GM12878 (cell line): ENCODE measurements at regions not wholly inside any gene's neighbourhood (a gene's known extent, or its start where the extent isn't known, plus 50 kb on each side); places are given as distances from the start of the nearest gene placed in this dataset.

Experiments used
- ATAC-seq: fragments of 200-7000 bp; cut with Tn5 transposase; 3 replicates; pipeline ENCODE4 v1.9.1; 2020; ENCODE audit warnings: mild to moderate bottlenecking, moderate library complexity
- BruUV-seq: library from RNA; stranded (reverse); fragments of 400-500 nt; replicated peaks from 2 replicates; lab custom pipeline; 2021; lab: Mats Ljungman, UMichigan
- CTCF ChIA-PET: fragments of 300-600 bp; sonication (Branson Sonifier 250); formaldehyde crosslinking; extraction: SDS; loops from one replicate; lab custom pipeline; 2021; ENCODE audit warnings: inconsistent platforms; lab: Yijun Ruan, JAX
- POLR2A ChIA-PET: fragments of 350-600 bp; formaldehyde crosslinking; extraction: SDS; loops from one replicate; lab custom pipeline; 2021; ENCODE audit warnings: inconsistent platforms; lab: Charles Lee
- RAD21 ChIA-PET: fragments of 300-600 bp; sonication (Branson Sonifier 250); formaldehyde crosslinking; loops from one replicate; lab custom pipeline; 2023; ENCODE audit warnings: antibody characterized with exemption; ENCODE audit not compliant: unreplicated experiment; lab: Charles Lee
- SMC1A ChIA-PET: fragments of 300-600 bp; sonication (Branson Sonifier 250); formaldehyde crosslinking; loops from one replicate; lab custom pipeline; 2023; ENCODE audit not compliant: unreplicated experiment, uncharacterized antibody; lab: Charles Lee
- DNase-seq: peaks from one replicate; pipeline ENCODE4 v3.0.0-alpha.2; 2011; ENCODE audit warnings: low read depth, low spot score
- FAIRE-seq: peaks from 3 replicates; lab custom pipeline; 2011; peaks lifted over from hg19 to GRCh38; lab: Jason Lieb, UNC
- H2AFZ ChIP-seq: 2 replicates; pipeline ENCODE4 v1.6.0; 2011; ENCODE audit warnings: low read depth, low read length, control low read depth; ENCODE audit not compliant: control insufficient read depth
- H3K27ac ChIP-seq: 2 replicates; pipeline ENCODE4 v1.5.1; 2011; ENCODE audit warnings: control low read depth; ENCODE audit not compliant: control insufficient read depth, insufficient read depth
- H3K27me3 ChIP-seq, 2 experiments: replicated peaks in 1 of 2; 2 replicates each; pipeline versions ENCODE4 v1.6.0 to v1.6.1; 2011; ENCODE audit warnings: low read length in 1 of 2; ENCODE audit not compliant: control insufficient read depth in 2 of 2, insufficient read depth in 2 of 2
- H3K36me3 ChIP-seq, 2 experiments: 2 replicates each; pipeline ENCODE4 v1.5.1; 2011; ENCODE audit warnings: low read length in 1 of 2; ENCODE audit not compliant: control insufficient read depth in 2 of 2, insufficient read depth in 2 of 2
- H3K4me1 ChIP-seq: 2 replicates; pipeline ENCODE4 v1.6.1; 2011; ENCODE audit warnings: mild to moderate bottlenecking, low read length, moderate library complexity, mixed read lengths; ENCODE audit not compliant: control insufficient read depth, insufficient read depth
- H3K4me2 ChIP-seq: 2 replicates; pipeline ENCODE4 v1.6.0; 2011; ENCODE audit warnings: control low read depth; ENCODE audit not compliant: control insufficient read depth, insufficient read depth
- H3K4me3 ChIP-seq: fragments of 200-600 bp; sonication (generic); 2 replicates; pipeline ENCODE4 v1.5.1; 2016
- H3K79me2 ChIP-seq: 2 replicates; pipeline ENCODE4 v1.6.0; 2011; ENCODE audit warnings: low read length; ENCODE audit not compliant: control insufficient read depth, insufficient read depth
- H3K9ac ChIP-seq: 2 replicates; pipeline ENCODE4 v1.8.0; 2011; ENCODE audit warnings: low read length, control low read depth, mixed read lengths; ENCODE audit not compliant: control insufficient read depth, insufficient read depth
- H3K9me3 ChIP-seq: replicated peaks from 3 replicates; pipeline ENCODE4 v1.5.1; 2011; ENCODE audit warnings: mild to moderate bottlenecking, low read length; ENCODE audit not compliant: control insufficient read depth, insufficient read depth
- H4K20me1 ChIP-seq: 2 replicates; pipeline ENCODE4 v1.6.0; 2011; ENCODE audit not compliant: control insufficient read depth, insufficient read depth
- CBFB ChIP-seq: IDR thresholded peaks from 2 replicates; pipeline ENCODE4 v1.6.1; 2016; ENCODE audit warnings: antibody characterized with exemption, low read depth
- CBX5 ChIP-seq: sonication (generic); IDR thresholded peaks from 2 replicates; pipeline ENCODE4 v1.6.1; 2016; ENCODE audit warnings: low read depth, moderate library complexity, mild to moderate bottlenecking, inconsistent platforms
- FOS ChIP-seq: IDR thresholded peaks from 3 replicates; pipeline ENCODE4 v1.6.1; 2011; ENCODE audit warnings: borderline replicate concordance; ENCODE audit not compliant: insufficient read length; ENCODE audit errors: extremely low read depth
- HDGF ChIP-seq: fragments of 450-650 bp; IDR thresholded peaks from 2 replicates; pipeline ENCODE4 v1.6.1; 2016; ENCODE audit warnings: antibody characterized with exemption
- NFXL1 ChIP-seq: fragments of 450-650 bp; IDR thresholded peaks from 2 replicates; pipeline ENCODE4 v1.6.1; 2017; ENCODE audit warnings: antibody characterized with exemption, mild to moderate bottlenecking, borderline replicate concordance
- NR2F1 ChIP-seq: fragments of 450-650 bp; conservative IDR thresholded peaks from 2 replicates; pipeline ENCODE4 v1.6.1; 2017; ENCODE audit warnings: mild to moderate bottlenecking
- RAD21 ChIP-seq: IDR thresholded peaks from 2 replicates; pipeline ENCODE4 v1.6.1; 2011; ENCODE audit warnings: mild to moderate bottlenecking, low read depth, low read length, moderate library complexity; ENCODE audit not compliant: insufficient read depth
- SMARCA5 ChIP-seq: fragments of 450-650 bp; IDR thresholded peaks from 2 replicates; pipeline ENCODE4 v1.6.1; 2017; ENCODE audit warnings: mild to moderate bottlenecking
- TBL1XR1 ChIP-seq: IDR thresholded peaks from 2 replicates; pipeline ENCODE4 v1.6.1; 2012; ENCODE audit warnings: low read depth, low read length, improper control_type of control experiment
- TCF3 ChIP-seq: IDR thresholded peaks from 2 replicates; pipeline ENCODE4 v1.6.1; 2012; ENCODE audit warnings: low read depth, mild to moderate bottlenecking, low read length, borderline replicate concordance; ENCODE audit not compliant: insufficient read depth
- ZNF274 ChIP-seq: IDR thresholded peaks from one replicate; pipeline ENCODE4 v1.8.0; 2011; ENCODE audit not compliant: insufficient read length, insufficient read depth
- in situ Hi-C: fragments of 300-500 bp; cut with MboI; formaldehyde crosslinking; loops from 9 replicates; pipeline ENCODE4 v1.14.3; 2018; ENCODE audit warnings: mixed read lengths
- intact Hi-C: fragments of 100-400 bp; cut with micrococcal nuclease; formaldehyde crosslinking; loops from one replicate; pipeline ENCODE4 v1.14.2; 2022; ENCODE audit not compliant: unreplicated experiment
- TF ChIP-seq, protein P1 (sequence below): fragments of 450-650 bp; formaldehyde crosslinking; IDR thresholded peaks from 2 replicates; pipeline ENCODE4 v1.4.0; 2022; ENCODE audit warnings: mild to moderate bottlenecking, moderate library complexity
- TF ChIP-seq, protein P2 (sequence below): fragments of 450-650 bp; IDR thresholded peaks from 2 replicates; pipeline ENCODE4 v1.6.1; 2017; ENCODE audit warnings: mild to moderate bottlenecking, moderate library complexity

DNA sequence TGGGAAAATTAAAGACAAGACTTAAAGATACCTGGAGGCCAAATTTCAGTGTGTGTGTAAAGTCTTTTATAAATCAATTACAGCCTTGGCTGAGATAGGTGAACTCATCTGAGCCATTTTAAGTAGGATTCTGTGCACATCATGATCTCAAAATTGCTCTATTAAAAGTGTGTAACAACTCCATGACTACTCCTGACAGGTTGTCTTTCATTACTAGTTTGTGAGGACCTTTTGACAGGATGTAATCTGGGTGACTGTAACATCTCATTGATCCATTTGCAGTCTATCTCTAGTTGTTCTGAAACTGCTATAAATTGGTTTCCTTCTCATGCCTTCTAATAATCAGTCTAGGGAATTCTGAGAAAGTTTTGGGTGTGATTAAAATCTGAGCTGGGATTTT is 753.3 kb downstream of the SLITRK5 start:
- no peaks in the 10 kb centered on the region for H3K79me2 ChIP-seq
- RAD21 ChIA-PET, result no interaction called here
- no peak overlapping the region for H2AFZ ChIP-seq
- H3K27me3 ChIP-seq, result no peaks in the 10 kb centered on the region
- H4K20me1 ChIP-seq, result no peaks in the 10 kb centered on the region
- no TSS peak for BruUV-seq
- intact Hi-C loops, result no loop called here
- no peak for TF ChIP-seq RAD21
- TF ChIP-seq, protein P1, sequence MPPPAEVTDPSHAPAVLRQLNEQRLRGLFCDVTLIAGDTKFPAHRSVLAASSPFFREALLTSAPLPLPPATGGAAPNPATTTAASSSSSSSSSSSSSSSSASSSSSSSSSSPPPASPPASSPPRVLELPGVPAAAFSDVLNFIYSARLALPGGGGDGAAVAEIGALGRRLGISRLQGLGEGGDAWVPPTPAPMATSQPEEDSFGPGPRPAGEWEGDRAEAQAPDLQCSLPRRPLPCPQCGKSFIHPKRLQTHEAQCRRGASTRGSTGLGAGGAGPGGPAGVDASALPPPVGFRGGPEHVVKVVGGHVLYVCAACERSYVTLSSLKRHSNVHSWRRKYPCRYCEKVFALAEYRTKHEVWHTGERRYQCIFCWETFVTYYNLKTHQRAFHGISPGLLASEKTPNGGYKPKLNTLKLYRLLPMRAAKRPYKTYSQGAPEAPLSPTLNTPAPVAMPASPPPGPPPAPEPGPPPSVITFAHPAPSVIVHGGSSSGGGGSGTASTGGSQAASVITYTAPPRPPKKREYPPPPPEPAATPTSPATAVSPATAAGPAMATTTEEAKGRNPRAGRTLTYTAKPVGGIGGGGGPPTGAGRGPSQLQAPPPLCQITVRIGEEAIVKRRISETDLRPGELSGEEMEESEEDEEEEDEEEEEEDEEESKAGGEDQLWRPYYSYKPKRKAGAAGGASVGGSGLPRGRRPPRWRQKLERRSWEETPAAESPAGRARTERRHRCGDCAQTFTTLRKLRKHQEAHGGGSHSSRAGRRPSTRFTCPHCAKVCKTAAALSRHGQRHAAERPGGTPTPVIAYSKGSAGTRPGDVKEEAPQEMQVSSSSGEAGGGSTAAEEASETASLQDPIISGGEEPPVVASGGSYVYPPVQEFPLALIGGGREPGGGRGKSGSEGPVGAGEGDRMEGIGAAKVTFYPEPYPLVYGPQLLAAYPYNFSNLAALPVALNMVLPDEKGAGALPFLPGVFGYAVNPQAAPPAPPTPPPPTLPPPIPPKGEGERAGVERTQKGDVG (CRISPR knock-in tag), result no peak
- no peak for TF ChIP-seq SMARCA5
- no peak for TF ChIP-seq TCF3
- TF ChIP-seq ZNF274, result no peak
- TF ChIP-seq NFXL1, result no peak
- no peak for TF ChIP-seq CBX5
- TF ChIP-seq CBFB, result no peak
- TF ChIP-seq TBL1XR1, result no peak
- no peak for TF ChIP-seq FOS
- TF ChIP-seq, protein P2, sequence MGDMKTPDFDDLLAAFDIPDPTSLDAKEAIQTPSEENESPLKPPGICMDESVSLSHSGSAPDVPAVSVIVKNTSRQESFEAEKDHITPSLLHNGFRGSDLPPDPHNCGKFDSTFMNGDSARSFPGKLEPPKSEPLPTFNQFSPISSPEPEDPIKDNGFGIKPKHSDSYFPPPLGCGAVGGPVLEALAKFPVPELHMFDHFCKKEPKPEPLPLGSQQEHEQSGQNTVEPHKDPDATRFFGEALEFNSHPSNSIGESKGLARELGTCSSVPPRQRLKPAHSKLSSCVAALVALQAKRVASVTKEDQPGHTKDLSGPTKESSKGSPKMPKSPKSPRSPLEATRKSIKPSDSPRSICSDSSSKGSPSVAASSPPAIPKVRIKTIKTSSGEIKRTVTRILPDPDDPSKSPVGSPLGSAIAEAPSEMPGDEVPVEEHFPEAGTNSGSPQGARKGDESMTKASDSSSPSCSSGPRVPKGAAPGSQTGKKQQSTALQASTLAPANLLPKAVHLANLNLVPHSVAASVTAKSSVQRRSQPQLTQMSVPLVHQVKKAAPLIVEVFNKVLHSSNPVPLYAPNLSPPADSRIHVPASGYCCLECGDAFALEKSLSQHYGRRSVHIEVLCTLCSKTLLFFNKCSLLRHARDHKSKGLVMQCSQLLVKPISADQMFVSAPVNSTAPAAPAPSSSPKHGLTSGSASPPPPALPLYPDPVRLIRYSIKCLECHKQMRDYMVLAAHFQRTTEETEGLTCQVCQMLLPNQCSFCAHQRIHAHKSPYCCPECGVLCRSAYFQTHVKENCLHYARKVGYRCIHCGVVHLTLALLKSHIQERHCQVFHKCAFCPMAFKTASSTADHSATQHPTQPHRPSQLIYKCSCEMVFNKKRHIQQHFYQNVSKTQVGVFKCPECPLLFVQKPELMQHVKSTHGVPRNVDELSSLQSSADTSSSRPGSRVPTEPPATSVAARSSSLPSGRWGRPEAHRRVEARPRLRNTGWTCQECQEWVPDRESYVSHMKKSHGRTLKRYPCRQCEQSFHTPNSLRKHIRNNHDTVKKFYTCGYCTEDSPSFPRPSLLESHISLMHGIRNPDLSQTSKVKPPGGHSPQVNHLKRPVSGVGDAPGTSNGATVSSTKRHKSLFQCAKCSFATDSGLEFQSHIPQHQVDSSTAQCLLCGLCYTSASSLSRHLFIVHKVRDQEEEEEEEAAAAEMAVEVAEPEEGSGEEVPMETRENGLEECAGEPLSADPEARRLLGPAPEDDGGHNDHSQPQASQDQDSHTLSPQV, result no peak
- TF ChIP-seq NR2F1, result no peak
- TF ChIP-seq HDGF, result no peak
- in situ Hi-C loops, result no loop called here
- H3K27ac ChIP-seq, result no peak overlapping the region
- no peaks in the 10 kb centered on the region for H3K4me1 ChIP-seq
- SMC1A ChIA-PET, result no interaction called here
- POLR2A ChIA-PET, result no interaction called here
- no peak overlapping the region for H3K4me3 ChIP-seq
- ATAC-seq, result no peak
- no peaks in the 10 kb centered on the region for H3K9me3 ChIP-seq
- no peak for DNase-seq
- H3K9ac ChIP-seq, result no peak overlapping the region
- H3K36me3 ChIP-seq, result no peaks in the 10 kb centered on the region
- CTCF ChIA-PET, result no interaction called here
- no peak for FAIRE-seq
- no peak overlapping the region for H3K4me2 ChIP-seq
